Daoy (cell line): ENCODE measurements at regions not wholly inside any gene's neighbourhood (a gene's known extent, or its start where the extent isn't known, plus 50 kb on each side); places are given as distances from the start of the nearest gene placed in this dataset.

Experiments
- DNase-seq: peaks from one replicate; pipeline ENCODE4 v3.0.0-alpha.2; 2015; ENCODE audit warnings: low read depth

DNA sequence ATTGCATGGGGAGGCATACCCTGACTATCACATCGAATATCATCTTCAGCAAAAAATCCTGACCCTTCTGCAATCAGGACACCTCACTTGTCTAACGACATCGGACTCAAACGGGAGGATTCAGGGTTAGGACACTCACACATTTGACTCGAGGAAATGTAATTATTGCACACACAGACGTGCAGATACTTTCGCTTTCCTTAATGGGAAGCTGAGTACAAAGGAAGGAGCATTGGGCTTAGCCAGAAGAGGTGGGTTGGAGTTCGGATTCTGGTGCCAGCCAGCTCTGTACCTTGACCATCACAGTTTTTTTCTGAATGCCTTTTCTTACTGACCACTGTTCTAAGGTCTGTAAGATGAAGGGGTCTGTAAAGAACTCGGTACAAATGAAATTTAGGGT lies 260.4 kb downstream of the GALC start:
- DNase-seq = peak; percentile 9

GRCh38 chr14:87725318-87725717 lies 267.7 kb downstream of the GALC start:
- no peak for DNase-seq

- peak; percentile 4 for DNase-seq
These were observed 280.4 kb downstream of the GALC start for GRCh38 chr14:87712396-87713090.

GRCh38 chr14:87705439-87705896 lies 287.5 kb downstream of the GALC start:
- DNase-seq = peak; percentile 39

DNA sequence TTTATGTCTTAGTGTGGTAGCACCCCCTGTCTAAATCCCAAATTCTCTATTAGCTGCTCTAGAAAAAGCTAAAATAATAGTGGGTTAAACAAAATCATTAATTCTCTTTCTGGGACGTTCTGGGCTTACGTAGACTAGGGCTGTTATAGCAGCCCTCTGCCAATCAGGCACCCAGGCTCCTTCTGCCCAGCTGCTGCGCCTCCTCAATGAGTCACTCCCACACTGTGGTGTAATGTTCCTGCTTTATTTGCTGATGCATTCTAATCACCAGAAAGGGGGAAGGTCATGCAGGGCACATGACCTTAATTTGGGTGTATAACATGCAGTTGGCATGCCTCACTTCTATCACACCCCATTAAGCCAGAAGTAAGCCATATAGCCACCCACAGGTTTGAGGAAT lies 294.5 kb downstream of the GALC start:
- DNase-seq = peak; percentile 27

DNA sequence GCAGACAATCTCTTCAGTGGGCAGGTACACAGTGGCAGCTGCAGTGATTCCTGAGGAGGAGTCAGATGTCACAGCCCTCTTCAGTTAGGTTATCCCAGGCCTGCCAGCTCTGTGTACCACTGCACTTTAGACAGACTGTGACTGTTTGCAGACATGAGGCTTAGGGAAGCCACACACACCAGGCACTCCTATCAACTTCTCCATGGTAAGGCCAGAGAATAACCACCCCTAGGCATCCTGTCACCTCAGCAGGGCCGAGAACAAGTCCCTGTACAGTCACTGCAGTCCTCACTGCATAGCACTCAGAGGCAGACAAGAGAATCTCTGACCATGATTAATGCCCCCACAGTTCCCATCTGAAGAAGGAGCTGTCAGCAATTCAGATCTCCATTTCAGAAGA lies 296.5 kb downstream of the GALC start:
- DNase-seq = no peak

DNA sequence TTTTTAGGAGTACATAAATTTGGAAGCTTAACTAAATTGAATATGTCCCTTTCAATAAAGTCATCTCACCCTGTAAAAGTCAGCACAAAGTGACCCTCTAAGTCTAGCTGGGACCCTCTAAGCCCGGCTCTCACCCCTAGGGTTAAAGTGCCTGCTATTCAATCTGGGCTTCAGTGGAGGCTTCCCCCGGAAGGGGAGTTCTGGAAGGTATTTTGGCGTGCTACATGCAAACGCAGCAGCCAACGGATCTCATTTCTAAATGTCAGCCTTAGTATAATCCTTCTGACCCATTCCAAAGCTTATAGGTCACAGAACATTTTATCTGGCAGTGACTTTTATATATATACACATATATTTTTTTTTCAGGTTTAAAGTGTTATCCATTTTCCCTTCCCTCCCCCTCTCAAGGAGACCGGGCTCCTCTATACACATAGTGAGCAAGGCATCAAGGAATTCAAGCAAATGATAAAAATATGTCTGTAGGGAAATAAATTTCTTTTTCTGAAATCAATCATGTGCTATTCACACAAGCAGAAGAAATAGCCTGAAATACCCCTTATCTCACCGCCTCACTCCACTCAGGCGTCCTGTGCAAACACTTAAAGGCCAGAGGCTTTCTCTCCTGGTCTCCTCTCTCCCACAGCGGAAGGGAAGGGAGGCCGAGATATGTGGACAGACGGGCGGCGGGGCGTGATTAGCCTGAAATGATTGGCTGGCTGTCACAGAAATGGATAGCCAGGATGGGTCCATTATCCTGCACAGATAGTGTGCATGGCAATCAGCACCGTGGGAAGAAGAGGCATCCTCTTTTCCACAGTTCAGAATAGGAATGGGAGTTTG lies 301.7 kb downstream of the GALC start:
- no peak for DNase-seq

- DNase-seq = peak; percentile 3
These were observed 302.8 kb downstream of the GALC start for GRCh38 chr14:87690076-87690613.

- no peak for DNase-seq
These were observed 304.5 kb downstream of the GALC start for GRCh38 chr14:87688524-87688923.

- no peak for DNase-seq
These were observed 305.6 kb downstream of the GALC start for GRCh38 chr14:87687420-87687819.

DNA sequence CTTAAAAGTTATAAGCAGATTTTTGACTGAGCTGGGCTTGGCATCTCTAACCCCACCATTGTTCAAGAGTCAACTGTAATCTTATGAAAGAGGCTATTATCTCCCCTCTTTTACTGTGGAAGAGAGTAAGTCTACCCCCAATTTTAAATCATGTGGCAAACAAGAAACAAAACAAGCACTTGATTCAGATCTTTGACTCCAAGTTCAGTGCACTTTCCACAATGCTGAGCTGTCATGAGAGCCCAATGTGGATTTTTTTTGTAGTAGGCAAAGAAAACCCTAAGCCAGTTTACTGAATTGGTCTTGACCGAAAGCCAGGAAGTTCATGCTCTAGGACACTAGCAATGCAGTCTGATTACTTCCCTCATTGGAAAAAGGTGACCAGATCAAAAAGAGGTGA lies 306.2 kb downstream of the GALC start:
- DNase-seq = no peak

- DNase-seq = no peak
These were observed 313.1 kb downstream of the GALC start for GRCh38 chr14:87679866-87680265.

- DNase-seq = no peak
These were observed 314.4 kb downstream of the GALC start for GRCh38 chr14:87678624-87679023.

GRCh38 chr14:87676814-87677437 lies 316.1 kb downstream of the GALC start:
- DNase-seq = no peak

DNA sequence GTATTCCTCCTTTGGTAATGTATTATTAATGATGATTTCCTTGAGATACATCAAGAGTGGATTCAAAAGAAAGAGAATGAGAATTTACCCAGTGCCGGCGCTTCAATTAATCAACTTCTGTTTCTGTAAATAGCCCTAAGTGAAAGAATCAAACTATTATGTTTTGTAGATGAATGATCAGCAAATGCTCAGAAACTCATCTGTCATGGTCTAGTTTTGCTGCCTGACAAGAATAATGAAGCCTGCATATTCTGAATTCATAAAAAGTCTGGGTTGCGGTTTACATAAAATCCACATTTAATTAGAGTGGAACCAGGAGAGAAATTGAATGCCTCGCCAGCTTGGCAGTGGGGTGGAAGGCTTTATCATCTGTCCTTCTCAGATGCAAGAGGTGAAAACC lies 325.3 kb downstream of the GALC start:
- no peak for DNase-seq

DNA sequence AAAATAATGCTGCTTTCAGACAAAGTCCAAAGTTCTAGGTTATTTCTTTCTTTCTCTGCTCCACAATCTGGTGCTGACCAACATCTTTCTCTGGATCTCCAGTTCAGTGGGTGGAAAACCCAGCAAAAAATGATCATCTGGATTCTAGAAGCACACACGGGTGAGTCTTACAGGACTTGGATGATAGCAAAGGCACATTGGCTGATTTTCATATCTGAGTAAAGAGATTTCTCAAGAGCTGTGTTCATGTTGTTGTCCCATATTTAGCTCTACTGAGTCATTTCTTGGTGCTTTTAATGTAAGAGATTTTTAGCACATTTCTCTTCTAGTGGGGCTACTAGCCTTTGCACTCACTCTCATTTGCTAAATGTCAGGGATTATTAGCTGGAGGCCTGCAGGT lies 336.7 kb downstream of the GALC start:
- no peak for DNase-seq

DNA sequence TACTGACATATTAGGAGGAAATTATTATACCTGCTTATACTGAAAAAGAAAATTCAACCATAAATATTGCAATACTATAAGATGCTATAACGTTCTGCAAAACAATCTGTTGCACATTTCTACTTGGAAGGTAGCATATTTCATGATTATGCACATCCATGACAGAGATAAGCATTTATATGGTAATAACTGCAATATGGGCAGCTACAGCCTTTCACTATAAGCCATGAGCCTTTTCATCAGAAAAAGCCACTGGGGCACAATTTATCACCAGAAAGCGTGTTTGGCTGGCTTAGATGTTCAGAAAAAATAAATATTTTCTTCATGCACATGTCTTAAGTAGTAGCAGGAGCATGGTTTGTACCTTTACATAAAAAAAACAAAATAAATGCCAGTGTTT lies 340.7 kb downstream of the GALC start:
- no peak for DNase-seq

GRCh38 chr14:87644689-87645088 lies 348.3 kb downstream of the GALC start:
- no peak for DNase-seq

DNA sequence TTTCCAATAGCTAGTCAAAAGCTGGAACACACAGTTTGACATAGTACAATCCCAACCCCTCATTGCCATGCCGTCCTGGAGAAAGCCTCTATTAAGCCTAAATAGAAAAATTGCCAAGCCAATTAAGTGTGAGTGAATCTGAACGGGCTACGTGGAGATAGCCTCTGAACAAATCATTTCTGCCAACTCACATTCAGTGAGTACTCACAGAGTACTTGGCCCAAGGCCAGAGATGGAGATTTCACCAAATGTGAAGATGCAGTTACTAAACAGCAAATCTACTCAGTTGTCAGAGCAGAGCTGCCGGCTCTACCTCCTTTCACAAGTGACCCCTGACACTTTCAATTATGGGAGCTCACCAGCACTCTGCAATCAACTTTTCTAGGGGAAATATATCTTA lies 350.0 kb downstream of the GALC start:
- DNase-seq = no peak

DNA sequence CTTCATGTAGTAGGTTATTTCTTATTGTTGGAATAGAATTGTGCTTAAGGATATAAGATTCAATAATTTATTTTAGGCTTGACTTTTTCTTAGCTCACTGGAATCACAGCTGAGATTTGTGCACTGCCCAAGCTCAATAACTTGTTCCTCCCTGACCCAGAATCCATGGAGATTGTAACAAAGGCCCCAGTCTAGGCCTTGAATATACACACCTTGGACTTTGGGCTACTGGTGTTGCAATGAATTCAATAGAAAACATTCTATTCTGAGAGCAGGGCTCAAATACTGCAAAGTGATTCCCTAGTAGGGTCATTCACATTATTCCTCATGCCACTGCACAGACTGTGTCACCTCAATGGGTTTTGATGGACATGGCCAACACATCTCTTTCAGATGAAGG lies 352.4 kb downstream of the GALC start:
- DNase-seq = no peak

DNA sequence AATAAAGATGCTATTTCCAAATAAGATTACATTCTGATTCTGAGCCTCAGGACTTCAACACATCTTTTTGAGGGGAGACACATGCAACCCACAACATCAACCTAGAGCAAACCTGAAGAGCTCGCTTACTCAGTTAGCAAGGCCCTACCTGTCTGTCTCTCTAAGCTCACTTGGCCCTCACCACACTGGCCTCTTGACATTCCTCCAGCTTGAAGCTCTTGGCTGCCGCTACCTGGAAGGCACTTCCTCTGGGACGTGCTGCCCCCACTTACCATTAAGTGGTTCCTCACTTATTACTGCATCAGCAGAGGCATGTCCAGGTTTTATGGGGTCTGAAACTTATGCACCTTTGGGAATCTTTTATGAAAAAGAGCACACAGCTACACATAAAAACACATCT lies 354.8 kb downstream of the GALC start:
- DNase-seq = no peak

- DNase-seq = no peak
These were observed 357.5 kb downstream of the GALC start for GRCh38 chr14:87635442-87635841.

GRCh38 chr14:87632796-87633195 lies 360.2 kb downstream of the GALC start:
- no peak for DNase-seq
